BLaER1 treated with 17β-estradiol and CSF1 and Interleukin-3, amounts not matched to agents 10 nM and 100 nM (cell line): ENCODE measurements at regions not wholly inside any gene's neighbourhood (a gene's known extent, or its start where the extent isn't known, plus 50 kb on each side); places are given as distances from the start of the nearest gene placed in this dataset.

Experiments
- H3K27ac ChIP-seq, 11 experiments: shearing (Covaris generic); formaldehyde crosslinking; 2 replicates each; pipeline ENCODE4 v1.8.1; 2022
- H3K27me3 ChIP-seq, 11 experiments: shearing (Covaris generic); formaldehyde crosslinking; 2 replicates each; pipeline ENCODE4 v1.8.1; 2022
- H3K36me3 ChIP-seq, 11 experiments: shearing (Covaris generic); formaldehyde crosslinking; 2 replicates each; pipeline ENCODE4 v1.8.1; 2022
- H3K4me1 ChIP-seq, 10 experiments: shearing (Covaris generic); formaldehyde crosslinking; 2 replicates each; pipeline ENCODE4 v1.8.1; 2022
- H3K4me2 ChIP-seq, 11 experiments: shearing (Covaris generic); formaldehyde crosslinking; 2 replicates each; pipeline ENCODE4 v1.8.1; 2022
- H3K4me3 ChIP-seq, 10 experiments: shearing (Covaris generic); formaldehyde crosslinking; 2 replicates each; pipeline ENCODE4 v1.8.1; 2022
- H3K9ac ChIP-seq, 11 experiments: shearing (Covaris generic); formaldehyde crosslinking; 2 replicates each; pipeline ENCODE4 v1.8.1; 2022
- H3K9me3 ChIP-seq, 11 experiments: shearing (Covaris generic); formaldehyde crosslinking; replicated peaks in 1 of 11; 2 replicates each; pipeline ENCODE4 v1.8.1; 2022
- H4K20me1 ChIP-seq, 11 experiments: shearing (Covaris generic); formaldehyde crosslinking; 2 replicates each; pipeline ENCODE4 v1.8.1; 2022
- Cebpa-rat ChIP-seq, 11 experiments: shearing (Covaris generic); IDR thresholded peaks; 2 replicates each; pipeline ENCODE4 v1.8.1; 2022

DNA sequence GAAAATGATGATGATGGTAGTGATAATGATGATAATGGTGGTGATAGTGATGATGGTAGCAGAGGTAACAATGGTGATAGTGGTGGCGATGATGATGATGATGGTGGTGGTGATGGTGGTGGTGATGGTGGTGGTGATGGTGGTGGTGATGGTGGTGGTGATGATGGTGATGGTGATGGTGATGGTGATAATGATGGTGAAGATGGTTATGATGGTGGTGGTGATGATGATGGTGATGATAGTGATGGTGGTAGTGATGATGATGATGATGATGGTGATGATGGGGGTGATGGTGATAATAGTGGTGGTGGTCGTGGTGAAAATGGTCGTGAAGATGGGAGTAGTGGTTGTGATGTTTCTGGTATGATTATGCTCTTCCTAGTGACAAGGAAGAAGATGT lies 581.8 kb downstream of the HS3ST4 start:
- no peak for TF ChIP-seq Cebpa-rat (IDR thresholded peaks at IDR 0.05)
- peaks cover 0 to 25% (median 16%) of the 10 kb centered on the region in 11 experiments; a peak in 15 of 22 replicates for H3K9me3 ChIP-seq
- peaks cover 20 to 30% (median 29%) of the 10 kb centered on the region in 10 experiments for H3K4me1 ChIP-seq
- no peaks in the 10 kb centered on the region for H4K20me1 ChIP-seq
- peaks cover 0 to 16% (median 0%) of the 10 kb centered on the region in 11 experiments; a peak in 3 of 22 replicates for H3K27me3 ChIP-seq
- no peak overlapping the region for H3K9ac ChIP-seq
- no peaks in the 10 kb centered on the region for H3K36me3 ChIP-seq
- no peak overlapping the region for H3K4me2 ChIP-seq
- no peak overlapping the region for H3K27ac ChIP-seq
- H3K4me3 ChIP-seq: no peak overlapping the region

GRCh38 chr16:26275021-26275590 lies 583.3 kb downstream of the HS3ST4 start:
- H3K4me2 ChIP-seq: no peak overlapping the region
- no peaks in the 10 kb centered on the region for H4K20me1 ChIP-seq
- H3K4me3 ChIP-seq: no peak overlapping the region

GRCh38 chr16:26276289-26276688 lies 584.5 kb downstream of the HS3ST4 start:
- H3K4me2 ChIP-seq: no peak overlapping the region
- H3K27ac ChIP-seq: no peak overlapping the region
- H3K9me3 ChIP-seq: peaks cover 4 to 36% (median 20%) of the 10 kb centered on the region in 11 experiments; a peak in 16 of 22 replicates
- no peak overlapping the region for H3K4me3 ChIP-seq
- no peak overlapping the region for H3K9ac ChIP-seq
- no peak for TF ChIP-seq Cebpa-rat (IDR thresholded peaks at IDR 0.05)
- no peaks in the 10 kb centered on the region for H3K36me3 ChIP-seq
- H3K4me1 ChIP-seq: peaks cover 0 to 4% (median 2%) of the 10 kb centered on the region in 10 experiments; a peak in 9 of 20 replicates
- H4K20me1 ChIP-seq: no peaks in the 10 kb centered on the region
- peaks cover 0 to 3% (median 0%) of the 10 kb centered on the region in 11 experiments; a peak in 3 of 22 replicates for H3K27me3 ChIP-seq

More at GRCh38 chr16:26275021-26275590, 583.3 kb downstream of the HS3ST4 start:
- Histone ChIP-seq H3K9ac (no peak overlapping the region), H3K27ac (no peak overlapping the region), H3K27me3 (peaks cover 0 to 15% (median 0%) of the 10 kb centered on the region in 11 experiments; a peak in 3 of 22 replicates), H3K4me1 (peaks cover 7 to 15% (median 14%) of the 10 kb centered on the region in 10 experiments), H3K9me3 (peaks cover 4 to 36% (median 20%) of the 10 kb centered on the region in 11 experiments; a peak in 16 of 22 replicates), H3K36me3 (no peaks in the 10 kb centered on the region)
- TF ChIP-seq Cebpa-rat (IDR thresholded peaks at IDR 0.05): no peak

GRCh38 chr16:26281381-26282110 lies 589.8 kb downstream of the HS3ST4 start:
- no peaks in the 10 kb centered on the region for H3K36me3 ChIP-seq
- H3K4me1 ChIP-seq: no peaks in the 10 kb centered on the region; a peak in 1 of 20 replicates
- H3K4me3 ChIP-seq: no peak overlapping the region
- H3K4me2 ChIP-seq: no peak overlapping the region
- H4K20me1 ChIP-seq: no peaks in the 10 kb centered on the region
- H3K9ac ChIP-seq: no peak overlapping the region
- H3K27me3 ChIP-seq: no peaks in the 10 kb centered on the region
- H3K27ac ChIP-seq: no peak overlapping the region
- TF ChIP-seq Cebpa-rat (IDR thresholded peaks at IDR 0.05): no peak
- peaks cover 4 to 32% (median 20%) of the 10 kb centered on the region in 11 experiments; a peak in 16 of 22 replicates for H3K9me3 ChIP-seq

DNA sequence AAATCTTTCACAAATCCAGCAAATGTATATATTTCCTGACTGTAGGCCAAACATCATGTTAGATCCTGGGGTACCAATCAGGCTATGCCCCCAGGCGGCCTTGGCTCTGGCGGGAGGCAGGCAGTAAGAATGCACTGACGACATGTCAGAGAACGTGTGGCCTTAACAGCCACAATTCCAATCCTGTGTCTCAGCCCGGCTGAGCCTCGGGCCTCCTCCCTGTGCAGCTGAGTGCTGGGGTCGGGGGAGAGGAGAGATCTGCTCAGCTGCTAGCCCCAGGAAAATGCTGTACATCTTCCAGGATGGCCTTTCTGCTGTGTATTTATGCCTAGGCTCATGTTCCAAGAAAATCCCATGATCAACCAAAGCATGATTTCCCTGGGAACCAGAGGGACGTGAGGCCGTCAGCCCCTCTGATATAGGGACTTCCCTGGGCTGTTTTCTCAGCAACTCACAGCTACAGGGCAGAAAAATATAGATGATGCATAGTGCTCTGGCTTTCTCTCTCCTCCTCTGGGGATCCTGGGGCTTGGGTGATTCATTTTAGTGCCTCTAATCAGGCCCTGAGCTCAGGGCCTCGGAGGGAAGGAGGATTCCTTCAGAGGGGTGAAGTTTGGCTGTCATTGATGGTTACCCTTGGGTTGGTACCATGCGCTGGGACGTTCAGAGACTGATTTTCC lies 604.0 kb downstream of the HS3ST4 start:
- Histone ChIP-seq H4K20me1 (no peaks in the 10 kb centered on the region), H3K36me3 (no peaks in the 10 kb centered on the region), H3K27me3 (no peaks in the 10 kb centered on the region), H3K4me3 (no peak overlapping the region), H3K4me1 (no peaks in the 10 kb centered on the region), H3K9ac (no peak overlapping the region), H3K4me2 (no peak overlapping the region), H3K9me3 (peaks cover 0 to 8% (median 0%) of the 10 kb centered on the region in 11 experiments; a peak in 2 of 22 replicates), H3K27ac (no peak overlapping the region)
- no peak for TF ChIP-seq Cebpa-rat (IDR thresholded peaks at IDR 0.05)

GRCh38 chr16:26301516-26301915 lies 609.8 kb downstream of the HS3ST4 start:
- no peak for TF ChIP-seq Cebpa-rat (IDR thresholded peaks at IDR 0.05)
- Histone ChIP-seq H3K4me3 (no peak overlapping the region), H3K27ac (no peak overlapping the region), H3K27me3 (no peaks in the 10 kb centered on the region), H3K9ac (no peak overlapping the region), H3K9me3 (peaks cover 0 to 8% (median 0%) of the 10 kb centered on the region in 11 experiments; a peak in 2 of 22 replicates), H3K4me2 (no peak overlapping the region), H3K36me3 (no peaks in the 10 kb centered on the region), H4K20me1 (no peaks in the 10 kb centered on the region), H3K4me1 (no peaks in the 10 kb centered on the region)

DNA sequence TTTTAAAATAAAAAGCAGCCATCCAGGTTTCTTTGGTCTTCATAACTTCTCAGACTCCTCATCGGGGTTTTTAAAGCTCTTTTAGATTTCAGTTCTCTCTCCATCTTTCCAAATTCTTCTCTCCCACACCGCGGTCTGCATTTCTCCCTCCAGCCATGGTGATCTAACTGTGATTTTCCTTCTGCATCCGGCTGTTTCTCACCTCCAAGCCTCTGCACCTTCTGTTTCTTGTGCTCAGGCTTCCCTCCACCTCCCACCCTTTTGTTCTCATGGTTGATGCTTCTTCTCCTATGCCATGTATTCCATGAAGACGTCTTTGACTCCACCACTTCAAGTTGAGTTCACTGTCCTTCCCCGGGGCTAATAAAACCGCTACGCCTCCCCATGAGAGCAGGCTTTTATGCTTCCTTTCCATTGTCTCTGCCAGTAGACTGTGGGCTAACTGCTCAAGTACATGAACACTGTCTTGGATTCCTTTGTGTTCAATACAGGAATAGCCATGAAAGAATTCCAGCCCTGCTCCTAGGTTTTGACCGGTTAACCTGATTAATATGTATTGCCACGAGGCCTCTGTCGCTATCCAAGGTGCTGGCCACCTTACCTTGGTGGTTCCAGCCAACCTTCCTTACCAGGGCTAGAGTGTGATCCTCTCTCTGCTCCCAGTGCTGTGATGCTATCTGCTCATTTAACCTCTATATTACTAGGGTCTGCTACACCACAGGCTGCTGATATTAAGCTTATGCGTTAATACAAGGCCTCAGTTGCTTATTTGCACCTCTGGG lies 625.1 kb downstream of the HS3ST4 start:
- Histone ChIP-seq H3K9me3 (no peaks in the 10 kb centered on the region), H3K27me3 (no peaks in the 10 kb centered on the region), H3K4me2 (no peak overlapping the region), H4K20me1 (no peaks in the 10 kb centered on the region), H3K9ac (no peak overlapping the region), H3K27ac (no peak overlapping the region), H3K36me3 (no peaks in the 10 kb centered on the region), H3K4me3 (no peak overlapping the region), H3K4me1 (peaks cover 0 to 5% (median 0%) of the 10 kb centered on the region in 10 experiments; a peak in 1 of 20 replicates)
- no peak for TF ChIP-seq Cebpa-rat (IDR thresholded peaks at IDR 0.05)

DNA sequence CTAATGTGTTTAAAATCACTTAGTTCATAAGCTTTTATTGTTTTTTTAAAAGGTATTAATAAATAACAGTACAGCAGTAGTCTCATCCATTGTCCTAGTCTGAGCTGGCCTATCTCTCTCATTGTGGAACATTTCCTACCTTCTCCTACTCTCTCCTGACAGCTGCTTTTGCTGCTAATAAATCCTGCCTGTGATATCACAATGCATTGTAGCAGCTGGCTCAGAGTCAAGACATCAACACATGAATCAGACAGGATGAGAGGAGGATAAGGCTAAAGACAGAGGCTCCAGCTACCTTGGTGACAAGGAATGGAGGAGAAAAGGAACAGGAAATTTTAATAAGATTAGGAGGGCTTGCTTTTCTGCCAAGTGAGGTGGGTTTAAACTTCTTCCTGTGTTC lies 626.1 kb downstream of the HS3ST4 start:
- Histone ChIP-seq H3K9ac (no peak overlapping the region), H3K36me3 (no peaks in the 10 kb centered on the region), H3K4me3 (no peak overlapping the region), H4K20me1 (no peaks in the 10 kb centered on the region), H3K27me3 (no peaks in the 10 kb centered on the region), H3K4me1 (no peaks in the 10 kb centered on the region), H3K9me3 (no peaks in the 10 kb centered on the region), H3K27ac (no peak overlapping the region), H3K4me2 (no peak overlapping the region)
- TF ChIP-seq Cebpa-rat (IDR thresholded peaks at IDR 0.05): no peak
